H9 (cell line): ENCODE measurements at regions not wholly inside any gene's neighbourhood (a gene's known extent, or its start where the extent isn't known, plus 50 kb on each side); places are given as distances from the start of the nearest gene placed in this dataset.

Experiments used
- DNase-seq: peaks from one replicate; pipeline ENCODE4 v3.0.0-alpha.2; 2017
- H2AFZ ChIP-seq: one replicate; pipeline ENCODE4 v1.6.1; 2013; ENCODE audit warnings: mild to moderate bottlenecking, low read length, control low read depth, moderate library complexity
- H2AK5ac ChIP-seq: 2 replicates; pipeline ENCODE4 v1.6.1; 2013; ENCODE audit warnings: low read length, control low read depth, mixed read lengths; ENCODE audit not compliant: insufficient read length
- H2BK120ac ChIP-seq: one replicate; pipeline ENCODE4 v1.6.1; 2013; ENCODE audit warnings: low read depth, mild to moderate bottlenecking, low read length, control low read depth, inconsistent platforms; ENCODE audit not compliant: poor library complexity, severe bottlenecking
- H2BK12ac ChIP-seq: 2 replicates; pipeline ENCODE4 v1.6.1; 2013; ENCODE audit warnings: low read length, control low read depth, mixed read lengths, low read depth; ENCODE audit not compliant: insufficient read length
- H2BK15ac ChIP-seq: 2 replicates; pipeline ENCODE4 v1.6.1; 2013; ENCODE audit warnings: low read depth, low read length, control low read depth
- H2BK20ac ChIP-seq: one replicate; pipeline ENCODE4 v1.6.1; 2013; ENCODE audit warnings: low read depth, mild to moderate bottlenecking, low read length, control low read depth, inconsistent platforms; ENCODE audit not compliant: poor library complexity, severe bottlenecking
- H2BK5ac ChIP-seq: 2 replicates; pipeline ENCODE4 v1.6.1; 2013; ENCODE audit warnings: low read length, control low read depth, mixed read lengths; ENCODE audit not compliant: insufficient read length
- H3K14ac ChIP-seq: 2 replicates; pipeline ENCODE4 v1.6.1; 2013; ENCODE audit warnings: low read length, control low read depth; ENCODE audit not compliant: insufficient read depth
- H3K18ac ChIP-seq: 2 replicates; pipeline ENCODE4 v1.6.1; 2013; ENCODE audit warnings: low read depth, mild to moderate bottlenecking, mixed read lengths, low read length, control low read depth; ENCODE audit not compliant: insufficient read length
- H3K23ac ChIP-seq: 2 replicates; pipeline ENCODE4 v1.6.1; 2013; ENCODE audit warnings: low read length, control low read depth, mixed read lengths, low read depth; ENCODE audit not compliant: insufficient read length
- H3K23me2 ChIP-seq: 2 replicates; pipeline ENCODE4 v1.6.1; 2013; ENCODE audit warnings: low read depth, mild to moderate bottlenecking, mixed read lengths, low read length, control low read depth; ENCODE audit not compliant: insufficient read length, poor library complexity, severe bottlenecking
- H3K27ac ChIP-seq: 2 replicates; pipeline ENCODE4 v1.5.1; 2013; ENCODE audit warnings: low read length, control low read depth, mixed read lengths, low read depth; ENCODE audit not compliant: insufficient read length
- H3K27me3 ChIP-seq: 2 replicates; pipeline ENCODE4 v1.6.1; 2013; ENCODE audit warnings: low read length, control low read depth, inconsistent platforms; ENCODE audit not compliant: insufficient read depth
- H3K4ac ChIP-seq: 2 replicates; pipeline ENCODE4 v1.6.1; 2013; ENCODE audit warnings: low read depth, mild to moderate bottlenecking, control low read depth, inconsistent platforms, low read length, moderate library complexity
- H3K4me1 ChIP-seq: 2 replicates; pipeline ENCODE4 v1.6.1; 2013; ENCODE audit warnings: low read length, control low read depth, inconsistent platforms; ENCODE audit not compliant: insufficient read depth
- H3K4me2 ChIP-seq: 2 replicates; pipeline ENCODE4 v1.6.1; 2013; ENCODE audit warnings: low read length, control low read depth, mixed read lengths; ENCODE audit not compliant: insufficient read length, insufficient read depth
- H3K56ac ChIP-seq: 2 replicates; pipeline ENCODE4 v1.6.1; 2013; ENCODE audit warnings: low read depth, mild to moderate bottlenecking, mixed read lengths, low read length, control low read depth; ENCODE audit not compliant: insufficient read length
- H3K79me1 ChIP-seq: 2 replicates; pipeline ENCODE4 v1.6.1; 2013; ENCODE audit warnings: low read depth, mild to moderate bottlenecking, moderate library complexity, low read length, control low read depth, inconsistent platforms; ENCODE audit not compliant: insufficient read depth, poor library complexity, severe bottlenecking
- H3K79me2 ChIP-seq: 2 replicates; pipeline ENCODE4 v1.6.1; 2013; ENCODE audit warnings: low read length, control low read depth, inconsistent platforms; ENCODE audit not compliant: insufficient read depth
- H3K9ac ChIP-seq: 2 replicates; pipeline ENCODE4 v1.6.1; 2013; ENCODE audit warnings: low read length, control low read depth, mixed read lengths; ENCODE audit not compliant: insufficient read length; ENCODE audit errors: extremely low read depth
- H3K9me3 ChIP-seq: one replicate; pipeline ENCODE4 v1.6.1; 2013; ENCODE audit warnings: low read depth, low read length, inconsistent platforms; ENCODE audit not compliant: control insufficient read depth
- H3T11ph ChIP-seq: one replicate; pipeline ENCODE4 v1.6.1; 2013; ENCODE audit warnings: mild to moderate bottlenecking, low read length, control low read depth, inconsistent platforms
- H4K20me1 ChIP-seq: one replicate; pipeline ENCODE4 v1.6.1; 2013; ENCODE audit not compliant: control insufficient read depth, insufficient read length, insufficient read depth
- H4K5ac ChIP-seq: 2 replicates; pipeline ENCODE4 v1.6.1; 2013; ENCODE audit warnings: low read depth, mild to moderate bottlenecking, mixed read lengths, low read length, control low read depth; ENCODE audit not compliant: insufficient read length
- H4K8ac ChIP-seq: replicated peaks from 2 replicates; pipeline ENCODE4 v1.6.1; 2013; ENCODE audit warnings: low read length, control low read depth, mixed read lengths, low read depth; ENCODE audit not compliant: insufficient read length
- H4K91ac ChIP-seq: 2 replicates; pipeline ENCODE4 v1.6.1; 2013; ENCODE audit warnings: low read depth, mild to moderate bottlenecking, moderate library complexity, mixed read lengths, low read length, control low read depth; ENCODE audit not compliant: insufficient read length
- H3K27ac Mint-ChIP-seq, 3 experiments: 2 replicates in 2 of 3; 3 replicates in 1 of 3; pipeline ENCODE4 v1.8.0; 2020 to 2021; ENCODE audit warnings: mixed read lengths in 3 of 3, mild to moderate bottlenecking in 1 of 3, moderate library complexity in 1 of 3
- H3K27me3 Mint-ChIP-seq: 2 replicates; pipeline ENCODE4 v1.8.0; 2021; ENCODE audit warnings: low read depth, mild to moderate bottlenecking, moderate library complexity, mixed read lengths
- H3K36me3 Mint-ChIP-seq, 3 experiments: 2 replicates in 2 of 3; 3 replicates in 1 of 3; pipeline ENCODE4 v1.8.0; 2020 to 2021; ENCODE audit warnings: low read depth in 3 of 3, mixed read lengths in 3 of 3; ENCODE audit not compliant: insufficient read depth in 1 of 3
- H3K4me1 Mint-ChIP-seq, 2 experiments: 2 replicates each; pipeline ENCODE4 v1.8.0; 2020; ENCODE audit warnings: mixed read lengths in 2 of 2
- H3K4me3 Mint-ChIP-seq, 2 experiments: 2 replicates in 1 of 2; 3 replicates in 1 of 2; pipeline ENCODE4 v1.8.0; 2020 to 2021; ENCODE audit warnings: mild to moderate bottlenecking in 2 of 2, mixed read lengths in 2 of 2, moderate library complexity in 1 of 2
- H3K9me3 Mint-ChIP-seq, 2 experiments: 2 replicates in 1 of 2; 3 replicates in 1 of 2; pipeline ENCODE4 v1.8.0; 2020; ENCODE audit warnings: mild to moderate bottlenecking in 2 of 2, mixed read lengths in 2 of 2, moderate library complexity in 1 of 2
- CTCF ChIP-seq: fragments of 200-600 bp; sonication (generic); conservative IDR thresholded peaks from 3 replicates; pipeline ENCODE4 v1.8.0; 2021; ENCODE audit warnings: antibody characterized with exemption, mild to moderate bottlenecking
- WGBS: extraction: QIAGEN DNeasy Blood & Tissue Kit; methylation state at CpG from one replicate; pipeline ENCODE4 v1.1.7; 2013; ENCODE audit warnings: missing lambda C conversion rate, low lambda C conversion rate, mixed read lengths; ENCODE audit not compliant: insufficient read length; ENCODE audit errors: extremely low coverage; 5-methylcytosine and 5-hydroxymethylcytosine counted together

GRCh38 chr16:86378831-86379504 lies 131.4 kb upstream of the FOXF1 start:
- no peak overlapping the region for H4K8ac ChIP-seq
- no peak overlapping the region for H2BK20ac ChIP-seq
- peaks cover 17% of the 10 kb centered on the region for H3K27me3 Mint-ChIP-seq
- peaks cover 0 to 8% (median 7%) of the 10 kb centered on the region in 3 experiments; a peak in 3 of 7 replicates for H3K36me3 Mint-ChIP-seq
- no peak overlapping the region; the same call in 1 of the 2 replicates for H3K14ac ChIP-seq
- no peak overlapping the region for H3K4me2 ChIP-seq
- no peak for DNase-seq
- TF ChIP-seq CTCF = no peak
- no peaks in the 10 kb centered on the region for H3K27me3 ChIP-seq
- H2BK12ac ChIP-seq = no peak overlapping the region
- H4K20me1 ChIP-seq = no peaks in the 10 kb centered on the region
- WGBS = no CpG with 5 or more reads among the region's 20 CpGs
- H3K9me3 Mint-ChIP-seq = peaks cover 9% of the 10 kb centered on the region in 2 experiments; a peak in 4 of 5 replicates
- H3K27ac Mint-ChIP-seq = no peak overlapping the region; a peak in 1 of 7 replicates
- no peaks in the 10 kb centered on the region for H3K79me1 ChIP-seq
- no peak overlapping the region for H3K4me3 Mint-ChIP-seq
- no peak overlapping the region for H3T11ph ChIP-seq
- H4K91ac ChIP-seq = no peak overlapping the region
- no peaks in the 10 kb centered on the region for H3K9me3 ChIP-seq
- H4K5ac ChIP-seq = no peak overlapping the region
- no peak overlapping the region for H2AFZ ChIP-seq
- no peak overlapping the region for H3K9ac ChIP-seq
- H2BK120ac ChIP-seq = no peak overlapping the region
- H3K56ac ChIP-seq = no peak overlapping the region
- H3K4me1 Mint-ChIP-seq = peaks cover 12 to 30% of the 10 kb centered on the region in 2 experiments
- H2BK5ac ChIP-seq = no peak overlapping the region
- no peak overlapping the region for H3K27ac ChIP-seq
- no peaks in the 10 kb centered on the region for H3K79me2 ChIP-seq
- H2BK15ac ChIP-seq = no peak overlapping the region; the same call in 1 of the 2 replicates
- H3K18ac ChIP-seq = no peak overlapping the region
- 0 out of 2 replicates have a peak, but pooled peaks cover 3% of the 10 kb centered on the region for H3K4me1 ChIP-seq
- H3K23ac ChIP-seq = no peak overlapping the region
- no peak overlapping the region for H3K4ac ChIP-seq
- H3K23me2 ChIP-seq = no peaks in the 10 kb centered on the region
- no peak overlapping the region for H2AK5ac ChIP-seq
